ENCODE measurements at regions not wholly inside any gene's neighbourhood (a gene's known extent, or its start where the extent isn't known, plus 50 kb on each side); places are given as distances from the start of the nearest gene placed in this dataset.

GRCh38 chr21:15243406-15243805, 178.6 kb upstream of the NRIP1 start:
- RAD21 ChIA-PET (ENCODE audit: unreplicated experiment): no interaction called here
- Histone ChIP-seq H3K4me2 (ENCODE audit: control insufficient read depth, insufficient read depth) (no peak overlapping the region), H3K36me3 (ENCODE audit: control insufficient read depth in 2 of 2, insufficient read depth in 2 of 2, low read length in 1 of 2) (no peaks in the 10 kb centered on the region), H2AFZ (ENCODE audit: control insufficient read depth, low read depth, low read length) (no peak overlapping the region), H3K9me3 (replicated peaks; ENCODE audit: control insufficient read depth, insufficient read depth, low read length) (no peaks in the 10 kb centered on the region), H3K4me1 (ENCODE audit: control insufficient read depth, insufficient read depth, low read length) (no peaks in the 10 kb centered on the region), H3K9ac (ENCODE audit: control insufficient read depth, insufficient read depth, low read length) (no peak overlapping the region), H3K27me3 (replicated peaks in 1 of 2; ENCODE audit: control insufficient read depth in 2 of 2, insufficient read depth in 2 of 2, low read length in 1 of 2) (no peaks in the 10 kb centered on the region), H3K27ac (ENCODE audit: control insufficient read depth, insufficient read depth) (no peak overlapping the region), H3K79me2 (ENCODE audit: control insufficient read depth, insufficient read depth, low read length) (no peaks in the 10 kb centered on the region), H4K20me1 (ENCODE audit: control insufficient read depth, insufficient read depth) (no peaks in the 10 kb centered on the region), H3K4me3 (no peak overlapping the region)
- SMC1A ChIA-PET (ENCODE audit: uncharacterized antibody, unreplicated experiment): no interaction called here
- DNase-seq (ENCODE audit: low read depth, low spot score): no peak
- no TSS peak for BruUV-seq (replicated peaks)
- TF ChIP-seq MTA3 (IDR thresholded peaks at IDR 0.05; ENCODE audit: borderline replicate concordance, low read length): no peak
- no peak for TF ChIP-seq SREBF2 (IDR thresholded peaks at IDR 0.05; ENCODE audit: low read length)
- no peak for TF ChIP-seq HDGF (IDR thresholded peaks at IDR 0.05)
- TF ChIP-seq ASH2L (IDR thresholded peaks at IDR 0.05; ENCODE audit: borderline replicate concordance, low read depth): no peak
- no peak for TF ChIP-seq RBBP5 (conservative IDR thresholded peaks at IDR 0.05)
- no peak for TF ChIP-seq POLR2A (IDR thresholded peaks at IDR 0.05; ENCODE audit: low read depth, low read length)
- TF ChIP-seq GABPA (IDR thresholded peaks at IDR 0.05; ENCODE audit: low read depth): no peak
- TF ChIP-seq BMI1 (IDR thresholded peaks at IDR 0.05; ENCODE audit: borderline replicate concordance): no peak
- no peak for TF ChIP-seq NFIC (IDR thresholded peaks at IDR 0.05; ENCODE audit: low read depth, low read length)
- no peak for TF ChIP-seq NBN (IDR thresholded peaks at IDR 0.05)
- TF ChIP-seq YBX1 (IDR thresholded peaks at IDR 0.05): no peak
- no peak for TF ChIP-seq RELB (IDR thresholded peaks at IDR 0.05; ENCODE audit: low read depth)
- TF ChIP-seq PKNOX1 (IDR thresholded peaks at IDR 0.05): no peak
- no peak for TF ChIP-seq STAT3 (IDR thresholded peaks at IDR 0.05; ENCODE audit: low read depth, low read length)
- no peak for TF ChIP-seq ATF7 (IDR thresholded peaks at IDR 0.05; ENCODE audit: low read depth)
- no peak for TF ChIP-seq TCF3 (IDR thresholded peaks at IDR 0.05; ENCODE audit: borderline replicate concordance, insufficient read depth, low read depth, low read length)
- TF ChIP-seq JUNB (IDR thresholded peaks at IDR 0.05): no peak
- no peak for ATAC-seq
- in situ Hi-C loops (cut with MboI): no loop called here
- intact Hi-C loops (cut with micrococcal nuclease; ENCODE audit: unreplicated experiment): no loop called here
- FAIRE-seq: no peak
- 15% methylated on average over 6 of the region's 6 CpGs for WGBS (ENCODE audit: insufficient coverage, insufficient replicate concordance, low lambda C conversion rate, missing lambda C conversion rate)
- POLR2A ChIA-PET: no interaction called here
- CTCF ChIA-PET: no interaction called here
